ENCODE measurements at regions not wholly inside any gene's neighbourhood (a gene's known extent, or its start where the extent isn't known, plus 50 kb on each side); places are given as distances from the start of the nearest gene placed in this dataset.
"Not testable (repeated sequence)": the region's sequence is repeated elsewhere in the genome, so short reads cannot be mapped to it uniquely, and the experiment has no call there.

GRCh38 chr2:239736358-239737143 lies 288.6 kb downstream of the NDUFA10 start:
- no peak for DNase-seq

GRCh38 chr2:239735829-239736357 lies 289.2 kb downstream of the NDUFA10 start:
- DNase-seq = no peak

GRCh38 chr2:239735131-239735828 lies 289.9 kb downstream of the NDUFA10 start:
- DNase-seq = no peak

GRCh38 chr2:239734436-239735005 lies 290.6 kb downstream of the NDUFA10 start:
- DNase-seq = no peak

GRCh38 chr2:239732666-239733010 lies 292.5 kb downstream of the NDUFA10 start:
- no peak for DNase-seq

GRCh38 chr2:239731998-239732665 lies 293.0 kb downstream of the NDUFA10 start:
- no peak for DNase-seq

GRCh38 chr2:239731422-239731821 lies 293.7 kb downstream of the NDUFA10 start:
- DNase-seq = no peak

- DNase-seq = no peak
These were observed 294.2 kb downstream of the NDUFA10 start for GRCh38 chr2:239730897-239731296.

- not testable (repeated sequence) for DNase-seq
These were observed 294.6 kb downstream of the NDUFA10 start for GRCh38 chr2:239730567-239730882.

GRCh38 chr2:239729681-239730566 lies 295.2 kb downstream of the NDUFA10 start:
- DNase-seq = no peak

- no peak for DNase-seq
These were observed 296.0 kb downstream of the NDUFA10 start for GRCh38 chr2:239729151-239729550.

- no peak for DNase-seq
These were observed 296.4 kb downstream of the NDUFA10 start for GRCh38 chr2:239728751-239729150.

GRCh38 chr2:239727776-239728600 lies 297.2 kb downstream of the NDUFA10 start:
- no peak for DNase-seq

GRCh38 chr2:239727182-239727775 lies 297.9 kb downstream of the NDUFA10 start:
- no peak for DNase-seq

- DNase-seq = no peak
These were observed 298.4 kb downstream of the NDUFA10 start for GRCh38 chr2:239726631-239727181.

GRCh38 chr2:239726091-239726591 lies 299.0 kb downstream of the NDUFA10 start:
- no peak for DNase-seq

GRCh38 chr2:239725551-239725890 lies 299.6 kb downstream of the NDUFA10 start:
- no peak for DNase-seq

- DNase-seq = no peak
These were observed 300.1 kb downstream of the NDUFA10 start for GRCh38 chr2:239724851-239725550.

GRCh38 chr2:239724194-239724849 lies 300.8 kb downstream of the NDUFA10 start:
- no peak for DNase-seq

Measured in OCI-M1 (cell line).